Fibroblast of peridontal ligament (primary cell): ENCODE measurements at regions not wholly inside any gene's neighbourhood (a gene's known extent, or its start where the extent isn't known, plus 50 kb on each side); places are given as distances from the start of the nearest gene placed in this dataset.
"Not testable (repeated sequence)": the region's sequence is repeated elsewhere in the genome, so short reads cannot be mapped to it uniquely, and the experiment has no call there.

ENCODE experiments used
- DNase-seq: peaks from one replicate; pipeline ENCODE4 v3.0.0-alpha.2; 2010; ENCODE audit errors: extremely low read depth

DNA sequence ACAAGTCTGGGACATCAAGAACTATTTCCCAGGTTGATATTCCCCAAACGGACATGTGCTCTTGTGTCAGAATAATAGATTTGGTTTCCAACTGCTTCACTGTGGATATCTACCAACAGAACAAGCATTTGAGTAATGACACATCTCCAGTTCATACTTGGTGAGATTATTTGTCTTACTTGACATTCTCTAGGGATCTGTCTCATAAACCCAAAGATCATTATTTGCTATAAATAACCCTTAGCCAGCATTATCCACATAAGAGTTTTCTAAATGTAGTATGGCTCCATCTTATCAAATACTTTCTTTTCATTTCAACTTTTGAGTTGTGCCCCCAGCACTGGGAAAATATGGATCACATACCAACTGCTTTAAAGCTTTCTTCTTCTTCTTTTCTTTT is 1063.9 kb upstream of the CDH18 start:
- no peak for DNase-seq

DNA sequence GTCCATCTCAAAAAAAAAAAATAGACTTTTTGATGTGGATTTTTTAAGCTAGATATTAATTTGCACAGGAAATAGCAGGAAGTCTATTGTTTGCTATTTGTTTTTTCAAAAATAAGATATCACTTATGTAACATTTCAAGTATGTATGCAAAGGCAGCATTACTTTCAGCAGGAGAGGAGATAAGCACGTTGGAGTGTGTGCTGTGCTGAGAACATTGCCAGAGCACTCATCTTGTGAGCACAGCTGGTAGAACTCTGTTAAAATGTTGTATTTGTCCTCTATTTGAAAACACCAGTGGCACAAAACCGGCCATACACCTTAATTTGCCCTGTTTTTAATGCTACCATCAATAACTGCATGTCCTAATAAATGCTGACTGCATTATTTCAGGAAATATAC is 1061.9 kb upstream of the CDH18 start:
- no peak for DNase-seq

GRCh38 chr5:21030981-21031380 is 1043.0 kb upstream of the CDH18 start:
- DNase-seq: no peak

- no peak for DNase-seq
Observed at GRCh38 chr5:21024966-21025365, 1037.0 kb upstream of the CDH18 start.

GRCh38 chr5:21013237-21013636 is 1025.2 kb upstream of the CDH18 start:
- no peak for DNase-seq

DNA sequence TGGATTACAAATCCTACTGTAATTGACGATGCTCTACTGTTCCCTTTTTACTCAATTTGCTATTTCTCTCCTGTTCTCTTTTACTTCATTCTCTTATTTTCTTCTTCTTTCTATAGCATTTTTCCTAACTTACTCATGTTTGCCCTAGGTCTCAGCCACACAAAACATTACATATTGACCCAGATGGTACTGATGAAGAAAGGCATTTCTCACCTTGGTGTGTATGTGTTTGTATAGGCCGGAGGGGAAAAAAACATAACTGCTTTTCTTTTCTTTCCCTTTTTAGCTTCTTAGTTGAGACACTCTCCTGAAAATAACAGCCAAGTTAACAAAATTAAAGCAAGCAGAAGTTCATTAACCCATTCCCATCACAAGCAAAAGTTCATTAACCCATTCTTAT is 1019.8 kb upstream of the CDH18 start:
- DNase-seq: no peak

DNA sequence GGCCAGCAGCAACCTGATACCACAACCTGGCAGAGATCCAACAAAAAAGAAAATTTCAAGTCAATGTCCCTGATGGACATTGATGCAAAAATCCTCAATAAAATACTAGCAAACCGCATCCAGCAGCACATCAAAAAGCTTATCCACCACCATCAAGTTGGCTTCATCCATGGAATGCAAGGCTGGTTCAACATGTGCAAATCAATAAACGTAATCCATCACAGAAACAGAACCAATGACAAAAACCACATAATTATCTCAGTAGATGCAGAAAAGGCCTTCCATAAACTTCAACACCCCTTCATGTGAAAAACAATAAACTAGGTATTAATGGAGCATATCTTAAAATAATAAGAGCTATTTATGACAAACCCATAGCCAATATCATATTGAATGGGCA is 1000.9 kb upstream of the CDH18 start:
- not testable (repeated sequence) for DNase-seq

GRCh38 chr5:20985754-20986153 is 997.8 kb upstream of the CDH18 start:
- no peak for DNase-seq

GRCh38 chr5:20974426-20974825 is 986.4 kb upstream of the CDH18 start:
- DNase-seq: no peak

- peak; percentile 20 for DNase-seq
Observed at GRCh38 chr5:20972419-20972925, 984.5 kb upstream of the CDH18 start.

DNA sequence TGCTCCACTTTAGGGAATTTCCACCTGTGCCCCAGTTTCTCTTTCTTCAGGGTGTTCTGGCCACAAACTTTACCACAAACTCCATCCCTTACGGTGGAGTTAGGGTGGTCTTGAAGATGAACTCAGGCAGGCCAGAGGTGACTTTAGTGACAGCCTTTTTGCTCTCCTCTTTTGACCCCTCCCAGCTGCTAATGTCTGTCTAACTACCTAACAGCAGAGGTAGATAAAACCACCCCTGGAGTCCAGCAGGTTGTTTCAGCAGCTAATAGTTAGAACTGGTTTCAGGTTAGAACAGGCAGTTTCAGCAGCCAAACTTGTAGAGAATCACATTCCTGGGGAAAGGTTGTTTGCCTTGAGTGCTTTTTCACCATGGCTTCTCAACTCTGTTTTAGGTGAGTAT is 971.3 kb upstream of the CDH18 start:
- no peak for DNase-seq

DNA sequence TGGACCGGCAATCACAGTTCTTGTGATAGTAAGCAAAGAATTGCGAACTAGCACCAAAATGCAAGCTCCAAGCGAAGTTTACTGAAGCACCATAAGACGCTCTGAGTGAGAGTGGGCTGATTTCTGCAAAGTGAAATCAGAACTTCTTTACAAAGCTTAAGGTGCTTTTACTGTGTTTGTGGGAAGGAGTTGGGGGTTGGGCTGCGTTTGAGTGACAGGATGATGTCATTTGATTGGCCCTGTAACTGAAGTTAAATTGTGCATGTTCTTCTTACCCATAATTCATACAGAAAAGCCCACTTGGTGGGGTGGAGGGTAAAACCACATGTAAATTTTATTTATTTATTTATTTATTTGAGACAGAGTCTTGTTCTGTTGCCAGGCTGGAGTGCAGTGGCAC is 970.6 kb upstream of the CDH18 start:
- no peak for DNase-seq

DNA sequence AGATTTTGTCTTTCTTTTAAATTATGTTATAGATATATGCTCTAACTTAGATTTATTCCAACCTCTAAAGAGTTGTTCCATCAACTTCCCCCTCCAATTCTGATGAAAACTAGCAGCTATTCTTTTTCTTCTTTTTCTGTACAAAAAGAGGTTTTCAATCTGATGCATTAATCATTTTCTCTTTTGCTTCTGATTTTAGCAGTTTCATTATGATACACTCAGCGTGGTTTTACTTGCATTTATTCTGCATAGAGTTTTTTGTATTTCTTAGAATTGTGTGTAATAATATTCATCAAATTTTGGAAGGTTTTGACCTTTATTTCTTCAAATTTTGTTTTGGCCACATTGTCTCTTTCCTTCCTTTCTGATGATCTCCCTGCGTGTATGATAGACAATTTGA is 968.1 kb upstream of the CDH18 start:
- DNase-seq: no peak

- DNase-seq: no peak
Observed at GRCh38 chr5:20949636-20950035, 961.6 kb upstream of the CDH18 start.

DNA sequence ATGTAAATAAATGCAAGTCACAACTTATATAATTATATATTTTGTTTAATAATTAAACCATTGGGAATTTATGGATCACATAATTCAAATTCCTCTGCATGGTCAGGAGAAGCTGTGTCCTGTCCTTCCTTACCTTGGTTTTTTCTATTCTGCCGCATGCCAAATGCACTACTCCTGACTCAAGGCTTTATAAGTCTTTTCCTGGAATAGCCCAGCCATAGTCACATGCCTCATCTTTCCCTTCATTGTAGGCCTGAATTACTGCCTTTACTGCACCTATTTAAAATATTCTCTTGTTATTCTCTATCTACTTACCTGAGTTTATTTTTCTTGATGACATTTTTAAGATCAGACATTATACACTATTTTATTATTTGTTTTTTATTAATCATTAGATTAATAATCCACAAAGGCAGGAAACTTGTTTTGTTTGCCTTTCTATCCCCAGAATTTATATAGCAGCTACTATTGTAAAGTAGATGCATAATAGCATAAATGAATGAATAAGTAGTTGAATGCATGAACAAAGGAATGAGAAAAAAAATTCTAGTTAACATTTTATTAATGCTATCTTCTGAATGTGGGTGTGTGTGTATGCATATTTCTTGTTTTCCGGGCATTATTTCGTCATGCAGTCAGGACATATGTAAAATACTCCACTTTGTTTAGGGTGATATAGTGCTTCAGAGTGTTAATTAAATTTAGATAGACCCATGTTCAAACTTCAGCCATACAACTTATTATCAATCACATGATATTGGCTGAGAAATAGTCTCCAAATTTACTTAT is 955.4 kb upstream of the CDH18 start:
- DNase-seq: not testable (repeated sequence)

- not testable (repeated sequence) for DNase-seq
Observed at GRCh38 chr5:20942603-20943002, 954.6 kb upstream of the CDH18 start.

DNA sequence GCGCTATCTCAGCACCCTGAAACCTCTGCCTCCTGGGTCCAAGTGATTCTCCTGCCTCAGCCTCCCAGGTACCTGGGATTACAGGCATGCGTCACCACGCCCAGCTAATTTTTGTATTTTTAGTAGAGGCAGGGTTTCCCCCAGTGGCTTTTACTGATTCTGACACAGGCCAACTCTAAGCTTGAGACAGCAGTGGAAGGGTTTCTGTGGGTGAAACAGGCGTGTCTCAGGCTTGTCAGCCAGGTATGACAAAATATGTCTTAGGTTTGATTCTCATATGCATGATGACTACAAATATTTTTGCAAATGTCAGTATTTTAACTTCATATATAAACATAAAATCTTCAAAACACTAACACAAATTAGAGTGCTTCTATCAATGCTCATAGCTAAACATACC is 952.8 kb upstream of the CDH18 start:
- not testable (repeated sequence) for DNase-seq

DNA sequence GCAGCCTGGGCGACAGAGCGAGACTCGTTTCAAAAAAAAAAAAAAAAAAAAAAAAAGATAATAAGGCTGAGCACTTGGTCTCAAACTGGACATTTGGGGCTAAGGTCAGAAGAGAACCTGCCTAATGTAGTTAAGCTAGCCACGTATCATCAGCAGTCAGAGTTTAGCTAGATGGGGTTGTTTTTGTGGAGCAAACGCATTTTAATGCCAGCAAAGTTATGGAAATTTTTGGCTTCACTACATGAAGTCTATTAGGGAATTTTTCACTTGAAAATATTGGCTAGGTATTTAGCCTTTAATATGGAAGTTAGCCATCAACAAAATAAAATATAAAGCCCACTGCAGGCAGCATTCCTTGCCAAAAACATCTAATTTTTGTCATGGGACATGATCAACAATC is 902.9 kb upstream of the CDH18 start:
- not testable (repeated sequence) for DNase-seq

DNA sequence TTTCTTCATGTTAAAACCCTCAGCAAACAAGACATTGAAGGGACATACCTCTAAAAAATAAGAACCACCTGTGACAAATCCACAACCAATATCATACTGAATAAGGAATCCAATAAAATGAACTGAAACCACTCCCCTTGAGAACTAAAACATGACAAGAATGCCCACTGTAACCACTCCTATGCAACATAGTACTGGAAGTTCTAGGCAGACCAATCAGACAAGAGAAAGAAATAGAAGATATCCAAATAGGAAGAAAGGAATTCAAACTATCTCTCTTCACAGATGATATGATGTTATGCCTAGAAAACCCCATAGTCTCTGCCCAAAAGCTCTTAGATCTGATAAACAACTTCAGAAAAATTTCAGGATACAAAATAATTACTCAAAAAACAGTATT is 887.7 kb upstream of the CDH18 start:
- DNase-seq: not testable (repeated sequence)

DNA sequence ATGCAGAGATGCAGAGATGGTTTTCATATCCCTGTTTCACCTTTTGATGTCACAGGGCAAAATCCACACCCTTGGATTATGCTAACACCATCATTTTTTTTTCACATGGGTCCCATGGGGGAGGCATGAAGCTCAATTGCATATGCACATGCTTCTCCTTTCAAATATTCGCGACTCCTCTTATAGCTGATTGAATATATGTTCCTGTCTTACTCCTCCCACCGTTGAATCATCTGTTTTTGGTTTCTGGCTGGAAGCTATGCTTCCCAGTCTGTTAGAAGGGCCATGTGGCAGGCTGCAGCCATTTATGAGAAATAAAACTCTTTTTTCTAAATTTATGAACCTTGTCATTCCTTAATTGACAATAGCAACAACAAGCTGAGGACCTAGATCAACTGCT is 877.9 kb upstream of the CDH18 start:
- DNase-seq: not testable (repeated sequence)

DNA sequence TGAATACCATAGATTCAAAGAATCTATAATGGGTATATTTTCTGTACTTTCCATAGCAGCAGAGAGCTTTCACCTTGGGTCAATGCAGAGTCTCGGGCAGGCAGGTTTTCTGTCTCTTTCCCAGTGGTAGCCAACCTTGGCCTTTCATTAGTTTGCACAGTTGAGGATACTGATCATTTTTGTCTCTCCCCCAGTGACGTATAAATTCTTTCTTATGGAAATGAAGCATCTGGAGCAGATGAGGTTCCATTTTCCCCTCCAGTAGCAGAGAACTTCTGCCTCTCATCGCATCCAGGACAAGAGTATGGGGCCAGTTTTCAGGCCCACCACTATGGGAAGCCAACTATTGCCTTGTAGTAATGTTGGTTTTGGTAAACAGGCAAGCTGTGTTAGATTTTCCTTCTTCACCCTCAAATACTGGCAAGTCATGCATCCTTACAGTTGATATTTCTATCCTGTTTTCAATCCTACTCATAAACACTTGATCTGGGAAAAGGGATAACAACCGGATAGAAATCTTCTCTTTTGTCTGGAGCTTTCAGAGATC is 845.2 kb upstream of the CDH18 start:
- no peak for DNase-seq

- DNase-seq: no peak
Observed at GRCh38 chr5:20832204-20833080, 844.4 kb upstream of the CDH18 start.

- DNase-seq: not testable (repeated sequence)
Observed at GRCh38 chr5:20825951-20826350, 838.0 kb upstream of the CDH18 start.
